Left renal cortex interstitium (tissue), 4 donors: ENCODE measurements at regions not wholly inside any gene's neighbourhood (a gene's known extent, or its start where the extent isn't known, plus 50 kb on each side); places are given as distances from the start of the nearest gene placed in this dataset.

Source experiments
- DNase-seq, 4 donors: peaks; one replicate each; pipeline ENCODE4 v3.0.0-alpha.2; 2013; ENCODE audit warnings: low read depth in 4 of 4, low spot score in 2 of 4, missing footprints in 1 of 4

- DNase-seq, result no peak
Measured at GRCh38 chr11:19482319-19483100, 230.1 kb upstream of the NAV2 start.

GRCh38 chr11:19480540-19480939, 232.1 kb upstream of the NAV2 start:
- DNase-seq, result no peak

GRCh38 chr11:19478891-19479290, 233.7 kb upstream of the NAV2 start:
- no peak for DNase-seq

GRCh38 chr11:19474954-19475721, 234.4 kb upstream of the E2F8 start:
- DNase-seq, result no peak

- no peak for DNase-seq
Measured at GRCh38 chr11:19474211-19474610, 233.5 kb upstream of the E2F8 start.

DNA sequence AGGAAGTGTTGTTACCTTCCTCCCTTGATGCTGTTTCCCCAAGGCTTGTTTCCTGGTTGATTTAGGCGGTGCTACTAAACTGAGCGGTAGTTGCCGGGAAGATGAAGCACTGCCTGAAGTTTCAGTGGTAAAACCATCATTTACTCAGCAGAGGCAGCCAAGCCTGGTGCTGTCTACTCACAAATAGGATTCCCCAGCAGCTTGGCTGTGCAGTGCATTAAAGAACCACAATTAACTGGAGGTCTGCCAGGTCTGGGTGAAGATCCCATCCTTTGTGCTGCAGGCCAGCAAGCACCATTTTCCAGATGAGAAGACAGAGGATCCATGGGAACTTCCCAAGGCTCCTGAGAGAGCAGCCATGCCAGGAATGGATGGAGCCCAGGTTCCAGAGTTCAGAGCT, 231.9 kb upstream of the E2F8 start:
- DNase-seq, result no peak

GRCh38 chr11:19467904-19468303, 227.2 kb upstream of the E2F8 start:
- no peak for DNase-seq

- DNase-seq, result no peak
Measured at GRCh38 chr11:19466314-19466713, 225.6 kb upstream of the E2F8 start.

- DNase-seq, result no peak
Measured at GRCh38 chr11:19463976-19464375, 223.2 kb upstream of the E2F8 start.

DNA sequence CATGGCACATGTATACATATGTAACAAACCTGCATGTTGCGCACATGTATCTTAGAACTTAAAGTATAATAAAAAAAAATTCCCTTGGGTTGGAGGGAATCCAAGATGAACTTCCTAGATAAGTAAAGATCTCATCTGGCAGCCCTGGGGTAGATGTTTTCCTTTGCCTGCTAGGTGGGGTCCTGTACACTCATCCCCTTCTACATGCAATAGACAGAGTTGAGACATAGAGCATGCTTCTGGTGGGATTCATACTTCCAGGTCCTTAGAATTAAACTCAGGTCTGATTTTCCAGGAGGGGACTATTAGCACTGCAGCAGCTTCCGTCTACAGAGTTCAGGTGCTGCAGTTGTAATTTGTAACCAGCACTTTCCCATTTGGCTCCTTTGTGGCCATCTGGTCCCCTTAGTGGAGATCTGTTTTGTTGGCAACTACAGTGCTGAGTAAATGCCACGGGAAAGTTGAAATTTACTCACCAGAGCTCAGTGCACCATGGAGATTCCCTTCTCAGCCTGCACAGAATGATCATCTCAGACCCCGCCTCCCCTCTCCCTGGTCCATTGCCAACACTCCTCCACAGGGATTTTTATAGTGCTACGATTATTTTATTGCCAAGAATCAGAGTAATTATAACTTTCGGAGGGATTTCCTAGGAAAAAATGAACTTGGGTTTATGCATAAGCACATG, 220.1 kb upstream of the E2F8 start:
- no peak for DNase-seq

DNA sequence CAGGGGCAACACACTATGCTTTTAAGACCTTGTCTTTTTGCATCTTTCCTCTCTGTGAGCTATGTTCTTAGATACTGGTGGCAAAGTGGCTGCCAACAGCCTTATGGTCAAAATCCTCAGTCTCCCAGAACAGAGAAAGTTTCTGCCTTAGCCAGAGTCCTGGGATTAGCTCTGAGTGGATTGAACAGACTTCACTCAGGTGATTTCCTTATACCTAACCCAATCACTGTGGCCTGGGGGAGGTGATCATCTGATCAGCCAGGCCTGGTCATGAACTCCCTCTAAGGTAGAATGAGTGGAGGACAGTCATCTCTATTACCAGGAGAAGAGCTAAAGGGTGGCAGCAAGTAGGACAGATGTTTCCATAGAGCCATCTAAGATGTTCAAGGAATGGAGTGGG, 218.5 kb upstream of the E2F8 start:
- no peak for DNase-seq

- DNase-seq, result no peak
Measured at GRCh38 chr11:19458721-19459120, 218.0 kb upstream of the E2F8 start.

- no peak for DNase-seq
Measured at GRCh38 chr11:19458231-19458630, 217.5 kb upstream of the E2F8 start.

- DNase-seq, result no peak
Measured at GRCh38 chr11:19455731-19456130, 215.0 kb upstream of the E2F8 start.

GRCh38 chr11:19453651-19454257, 213.0 kb upstream of the E2F8 start:
- DNase-seq, result no peak

GRCh38 chr11:19451609-19452008, 210.9 kb upstream of the E2F8 start:
- DNase-seq, result no peak

GRCh38 chr11:19450282-19450681, 209.5 kb upstream of the E2F8 start:
- DNase-seq, result no peak

DNA sequence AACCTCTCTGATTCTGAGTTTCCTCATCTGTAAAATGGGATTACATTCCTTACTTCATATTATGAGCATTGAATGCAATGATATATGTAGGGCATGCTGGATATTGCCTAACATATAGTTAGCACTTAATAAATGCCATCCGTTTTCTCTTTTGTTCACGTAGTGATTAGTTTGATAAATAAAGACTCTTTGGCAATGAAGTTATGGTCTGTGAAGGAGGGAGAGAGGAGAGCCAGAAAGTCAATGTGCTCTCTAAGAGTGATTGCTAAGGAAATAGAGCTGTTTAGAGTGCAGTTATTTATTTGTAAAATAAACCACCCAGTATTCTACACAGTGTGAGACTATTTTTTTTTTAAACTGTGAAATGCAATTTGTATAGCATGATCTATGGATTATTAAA, 207.9 kb upstream of the E2F8 start:
- DNase-seq, result no peak

DNA sequence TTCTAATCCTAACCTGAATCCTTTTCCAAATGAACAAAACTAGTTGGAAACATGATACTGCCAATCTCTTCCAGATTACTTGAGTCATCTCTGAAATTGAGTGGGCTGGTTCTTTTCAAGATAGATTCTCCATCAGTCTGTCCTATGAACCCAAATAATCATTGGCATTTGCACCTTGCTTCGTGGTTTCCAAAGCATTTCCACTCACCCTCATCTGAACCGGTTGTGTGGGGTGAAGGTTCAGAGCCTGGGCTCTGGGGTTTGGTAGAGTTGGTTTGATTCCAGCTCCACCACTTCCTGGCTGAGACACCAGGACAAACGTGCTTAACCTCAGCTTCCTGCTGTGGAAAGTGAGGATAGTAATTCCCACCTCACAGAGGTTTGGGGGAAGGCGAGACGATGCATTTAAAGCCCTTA, 206.4 kb upstream of the E2F8 start:
- no peak for DNase-seq

DNA sequence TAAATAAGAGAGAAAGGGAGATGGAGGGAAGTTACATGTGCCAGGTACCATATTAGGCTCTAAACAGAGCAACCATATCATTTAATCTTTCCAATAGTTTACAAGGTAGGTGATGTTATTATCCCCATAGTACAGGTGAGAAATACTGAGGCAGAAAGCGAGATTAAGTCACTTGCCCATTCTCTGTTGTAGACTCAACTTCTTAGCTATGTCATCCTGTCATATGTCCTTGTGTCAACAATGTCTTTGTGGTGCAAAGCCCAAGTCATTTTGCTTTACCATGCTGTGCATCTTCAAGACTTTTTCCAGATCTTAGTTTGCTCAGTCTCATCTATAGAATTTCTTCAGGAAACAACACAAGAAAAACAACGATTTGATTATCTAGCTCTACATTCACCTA, 205.0 kb upstream of the E2F8 start:
- DNase-seq, result no peak

DNA sequence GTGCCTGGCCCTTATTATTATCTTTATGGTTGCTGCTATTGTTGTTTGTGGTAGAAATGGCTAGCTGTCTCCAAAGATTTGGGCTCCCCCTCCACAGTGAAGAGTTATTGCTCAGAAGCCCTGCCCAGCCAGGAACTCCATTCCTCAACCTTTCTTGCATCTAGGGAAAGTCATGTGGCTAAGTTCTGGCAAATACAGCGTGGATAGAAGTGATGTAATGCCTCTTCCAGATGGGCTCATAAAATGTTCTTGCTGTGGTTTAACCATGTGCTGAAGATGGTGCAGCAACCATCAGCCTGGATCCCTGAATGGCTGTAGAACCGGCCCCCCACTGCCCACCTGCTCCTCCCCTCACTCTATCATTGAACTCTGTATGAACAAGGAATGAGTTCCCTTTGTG, 203.5 kb upstream of the E2F8 start:
- no peak for DNase-seq
